Endothelial cell of umbilical vein (primary cell): ENCODE measurements at regions not wholly inside any gene's neighbourhood (a gene's known extent, or its start where the extent isn't known, plus 50 kb on each side); places are given as distances from the start of the nearest gene placed in this dataset.

Experiments
- BruUV-seq: library from RNA; stranded (reverse); fragments of 400-500 nt; replicated peaks from 2 replicates; lab custom pipeline; 2021; lab: Mats Ljungman, UMichigan
- CTCF ChIA-PET: fragments of 300-600, 350-600 bp; sonication (Branson Sonifier 250); formaldehyde crosslinking; loops from one replicate; lab custom pipeline; 2021; ENCODE audit warnings: antibody characterized with exemption, inconsistent platforms; lab: Charles Lee
- POLR2A ChIA-PET: fragments of 300-600, 350-600 bp; sonication (Branson Sonifier 250); formaldehyde crosslinking; loops from one replicate; lab custom pipeline; 2021; ENCODE audit warnings: antibody characterized with exemption, inconsistent platforms; lab: Charles Lee
- DNase-seq: peaks from one replicate; pipeline ENCODE4 v3.0.0-alpha.2; 2011; ENCODE audit warnings: low read depth, low spot score
- FAIRE-seq: peaks from 2 replicates; lab custom pipeline; 2011; peaks lifted over from hg19 to GRCh38; lab: Jason Lieb, UNC
- H2AFZ ChIP-seq: 2 replicates; pipeline ENCODE4 v1.6.0; 2012; ENCODE audit warnings: low read depth, low read length, control low read depth, inconsistent platforms
- H3K27ac ChIP-seq: 2 replicates; pipeline ENCODE4 v1.5.1; 2011; ENCODE audit warnings: low read depth, mild to moderate bottlenecking, control low read depth, low read length, moderate library complexity; ENCODE audit not compliant: insufficient read depth
- H3K27me3 ChIP-seq, 2 experiments: 2 replicates each; pipeline versions ENCODE4 v1.6.0 to v1.6.1; 2011; ENCODE audit warnings: low read length in 2 of 2, mixed read lengths in 1 of 2; ENCODE audit not compliant: control insufficient read depth in 2 of 2, insufficient read depth in 2 of 2
- H3K36me3 ChIP-seq, 2 experiments: 2 replicates in 1 of 2; 3 replicates in 1 of 2; pipeline ENCODE4 v1.5.1; 2011; ENCODE audit warnings: low read length in 2 of 2, mild to moderate bottlenecking in 1 of 2, moderate library complexity in 1 of 2; ENCODE audit not compliant: control insufficient read depth in 2 of 2, insufficient read depth in 2 of 2; ENCODE audit errors: extremely low read depth in 1 of 2
- H3K4me1 ChIP-seq: 3 replicates; pipeline ENCODE4 v1.5.1; 2011; ENCODE audit warnings: mild to moderate bottlenecking, low read length; ENCODE audit not compliant: control insufficient read depth, insufficient read depth; ENCODE audit errors: extremely low read depth
- H3K4me2 ChIP-seq: 2 replicates; pipeline ENCODE4 v1.6.1; 2011; ENCODE audit warnings: low read length, control low read depth, mixed read lengths; ENCODE audit not compliant: insufficient read depth
- H3K4me3 ChIP-seq, 3 experiments: fragments of 200-600 bp in 1 of 3; sonication (generic), shearing (Covaris generic) in 1 of 3; replicated peaks in 1 of 3; 2 replicates each; pipeline ENCODE4 v1.5.1; 2011 to 2016; ENCODE audit warnings: control low read depth in 3 of 3, low read length in 3 of 3, mild to moderate bottlenecking in 2 of 3, inconsistent platforms in 1 of 3, low read depth in 1 of 3, moderate library complexity in 1 of 3; ENCODE audit not compliant: insufficient read depth in 1 of 3
- H3K79me2 ChIP-seq: 2 replicates; pipeline ENCODE4 v1.6.0; 2012; ENCODE audit warnings: low read length, inconsistent platforms; ENCODE audit not compliant: control insufficient read depth, insufficient read depth
- H3K9ac ChIP-seq: replicated peaks from 2 replicates; pipeline ENCODE3; 2011; ENCODE audit warnings: low read length, control low read depth; ENCODE audit not compliant: insufficient read depth; ENCODE audit errors: extremely low read depth
- H3K9me1 ChIP-seq: replicated peaks from 3 replicates; pipeline ENCODE4 v1.6.0; 2011; ENCODE audit warnings: mild to moderate bottlenecking, low read length; ENCODE audit not compliant: control insufficient read depth, insufficient read depth; ENCODE audit errors: extremely low read depth
- H3K9me3 ChIP-seq: replicated peaks from 2 replicates; pipeline ENCODE4 v1.5.1; 2012; ENCODE audit warnings: low read length, inconsistent platforms; ENCODE audit not compliant: control insufficient read depth, insufficient read depth
- H4K20me1 ChIP-seq: replicated peaks from 2 replicates; pipeline ENCODE3; 2011; ENCODE audit warnings: mild to moderate bottlenecking, low read length; ENCODE audit not compliant: control insufficient read depth, insufficient read depth; ENCODE audit errors: extremely low read depth
- FOS ChIP-seq: IDR thresholded peaks from 2 replicates; pipeline ENCODE4 v1.6.1; 2011; ENCODE audit warnings: mild to moderate bottlenecking, low read length, moderate library complexity, borderline replicate concordance; ENCODE audit not compliant: insufficient read depth
- GATA2 ChIP-seq: IDR thresholded peaks from 2 replicates; pipeline ENCODE4 v1.7.0; 2011; ENCODE audit warnings: low read depth, mild to moderate bottlenecking, moderate library complexity, mixed read lengths, low read length; ENCODE audit not compliant: insufficient read length, insufficient read depth
- JUN ChIP-seq: IDR thresholded peaks from 2 replicates; pipeline ENCODE4 v1.6.1; 2011; ENCODE audit warnings: borderline replicate concordance, low read depth; ENCODE audit not compliant: insufficient read length, insufficient read depth
- MAX ChIP-seq: IDR thresholded peaks from 2 replicates; pipeline ENCODE4 v1.6.1; 2011; ENCODE audit not compliant: insufficient read depth, insufficient read length
- POLR2A ChIP-seq: IDR thresholded peaks from 2 replicates; pipeline ENCODE4 v1.6.1; 2012; ENCODE audit warnings: low read depth, mild to moderate bottlenecking, control low read depth, low read length
- POLR2AphosphoS5 ChIP-seq: IDR thresholded peaks from 2 replicates; pipeline ENCODE4 v1.6.1; 2012; ENCODE audit warnings: low read depth, mild to moderate bottlenecking, control low read depth, low read length, moderate library complexity; ENCODE audit not compliant: insufficient read depth
- dilution Hi-C: fragments of 300-500 bp; cut with MboI; formaldehyde crosslinking; loops from one replicate; pipeline ENCODE4 v1.15.0; 2019; ENCODE audit warnings: low sequenced_read_pairs; ENCODE audit not compliant: extremely low pct_ligation_motif_present
- intact Hi-C: fragments of 100-400 bp; cut with micrococcal nuclease; formaldehyde crosslinking; loops from one replicate; pipeline ENCODE4 v1.10.0; 2022
- TF ChIP-seq, protein P1 (sequence below), 2 donors: IDR thresholded peaks; 1 replicate in 1 of 2; 2 replicates in 1 of 2; pipeline ENCODE4 v1.5.1; 2011; ENCODE audit warnings: low read length in 2 of 2, mild to moderate bottlenecking in 2 of 2, moderate library complexity in 2 of 2, control low read depth in 1 of 2, inconsistent platforms in 1 of 2, low read depth in 1 of 2; ENCODE audit not compliant: insufficient read depth in 1 of 2; ENCODE audit errors: extremely low read depth in 1 of 2

- H3K27ac ChIP-seq, result no peak overlapping the region
- no peak overlapping the region for H3K4me3 ChIP-seq
- no peak overlapping the region for H3K4me2 ChIP-seq
- no peaks in the 10 kb centered on the region for H3K4me1 ChIP-seq
- dilution Hi-C loops (no loop called here), intact Hi-C loops (no loop called here)
- H3K36me3 ChIP-seq, result no peaks in the 10 kb centered on the region
- POLR2A ChIA-PET, result no interaction called here
- no peaks in the 10 kb centered on the region for H4K20me1 ChIP-seq
- H3K27me3 ChIP-seq, result no peaks in the 10 kb centered on the region
- no peak for TF ChIP-seq POLR2A
- TF ChIP-seq, protein P1, sequence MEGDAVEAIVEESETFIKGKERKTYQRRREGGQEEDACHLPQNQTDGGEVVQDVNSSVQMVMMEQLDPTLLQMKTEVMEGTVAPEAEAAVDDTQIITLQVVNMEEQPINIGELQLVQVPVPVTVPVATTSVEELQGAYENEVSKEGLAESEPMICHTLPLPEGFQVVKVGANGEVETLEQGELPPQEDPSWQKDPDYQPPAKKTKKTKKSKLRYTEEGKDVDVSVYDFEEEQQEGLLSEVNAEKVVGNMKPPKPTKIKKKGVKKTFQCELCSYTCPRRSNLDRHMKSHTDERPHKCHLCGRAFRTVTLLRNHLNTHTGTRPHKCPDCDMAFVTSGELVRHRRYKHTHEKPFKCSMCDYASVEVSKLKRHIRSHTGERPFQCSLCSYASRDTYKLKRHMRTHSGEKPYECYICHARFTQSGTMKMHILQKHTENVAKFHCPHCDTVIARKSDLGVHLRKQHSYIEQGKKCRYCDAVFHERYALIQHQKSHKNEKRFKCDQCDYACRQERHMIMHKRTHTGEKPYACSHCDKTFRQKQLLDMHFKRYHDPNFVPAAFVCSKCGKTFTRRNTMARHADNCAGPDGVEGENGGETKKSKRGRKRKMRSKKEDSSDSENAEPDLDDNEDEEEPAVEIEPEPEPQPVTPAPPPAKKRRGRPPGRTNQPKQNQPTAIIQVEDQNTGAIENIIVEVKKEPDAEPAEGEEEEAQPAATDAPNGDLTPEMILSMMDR (IDR thresholded peaks at IDR 0.05; ENCODE audit: extremely low read depth in 1 of 2, insufficient read depth in 1 of 2, low read depth in 1 of 2, low read length in 2 of 2), result no peak
- TF ChIP-seq FOS, result no peak
- TF ChIP-seq GATA2, result no peak
- no peak for TF ChIP-seq MAX
- BruUV-seq, result no TSS peak
- no peak for FAIRE-seq
- H3K79me2 ChIP-seq, result no peaks in the 10 kb centered on the region
- H3K9me3 ChIP-seq, result peaks cover 2% of the 10 kb centered on the region
- CTCF ChIA-PET, result no interaction called here
- DNase-seq, result no peak
- H3K9ac ChIP-seq, result no peak overlapping the region
- H3K9me1 ChIP-seq, result no peaks in the 10 kb centered on the region
- no peak overlapping the region for H2AFZ ChIP-seq
These were observed 359.1 kb upstream of the XYLT1 start for GRCh38 chr16:17829811-17830210.

GRCh38 chr16:17828012-17828411 lies 357.3 kb upstream of the XYLT1 start:
- FAIRE-seq, result no peak
- POLR2A ChIA-PET, result no interaction called here
- BruUV-seq, result no TSS peak
- H3K27me3 ChIP-seq, result no peaks in the 10 kb centered on the region
- intact Hi-C loops (no loop called here), dilution Hi-C loops (no loop called here)
- no peak overlapping the region for H3K4me3 ChIP-seq
- no peaks in the 10 kb centered on the region for H3K4me1 ChIP-seq
- CTCF ChIA-PET, result no interaction called here
- H3K9me1 ChIP-seq, result no peaks in the 10 kb centered on the region
- H3K9ac ChIP-seq, result no peak overlapping the region
- no peaks in the 10 kb centered on the region for H3K79me2 ChIP-seq
- H4K20me1 ChIP-seq, result no peaks in the 10 kb centered on the region
- H3K9me3 ChIP-seq, result no peaks in the 10 kb centered on the region
- TF ChIP-seq JUN, result no peak
- TF ChIP-seq GATA2, result no peak
- TF ChIP-seq MAX, result no peak
- no peak for TF ChIP-seq POLR2AphosphoS5
- TF ChIP-seq POLR2A, result no peak
- H2AFZ ChIP-seq, result no peak overlapping the region
- no peak overlapping the region for H3K4me2 ChIP-seq
- H3K27ac ChIP-seq, result no peak overlapping the region
- no peaks in the 10 kb centered on the region for H3K36me3 ChIP-seq
- no peak for DNase-seq
